HG03575 (cell line): ENCODE measurements at regions not wholly inside any gene's neighbourhood (a gene's known extent, or its start where the extent isn't known, plus 50 kb on each side); places are given as distances from the start of the nearest gene placed in this dataset.

ENCODE experiments used
- ATAC-seq: cut with Tn5 transposase; IDR thresholded peaks from one replicate; pipeline ENCODE4 v1.9.1; 2021; ENCODE audit not compliant: unreplicated experiment, insufficient number of reproducible peaks, low FRiP score; ENCODE audit errors: extremely low read depth

DNA sequence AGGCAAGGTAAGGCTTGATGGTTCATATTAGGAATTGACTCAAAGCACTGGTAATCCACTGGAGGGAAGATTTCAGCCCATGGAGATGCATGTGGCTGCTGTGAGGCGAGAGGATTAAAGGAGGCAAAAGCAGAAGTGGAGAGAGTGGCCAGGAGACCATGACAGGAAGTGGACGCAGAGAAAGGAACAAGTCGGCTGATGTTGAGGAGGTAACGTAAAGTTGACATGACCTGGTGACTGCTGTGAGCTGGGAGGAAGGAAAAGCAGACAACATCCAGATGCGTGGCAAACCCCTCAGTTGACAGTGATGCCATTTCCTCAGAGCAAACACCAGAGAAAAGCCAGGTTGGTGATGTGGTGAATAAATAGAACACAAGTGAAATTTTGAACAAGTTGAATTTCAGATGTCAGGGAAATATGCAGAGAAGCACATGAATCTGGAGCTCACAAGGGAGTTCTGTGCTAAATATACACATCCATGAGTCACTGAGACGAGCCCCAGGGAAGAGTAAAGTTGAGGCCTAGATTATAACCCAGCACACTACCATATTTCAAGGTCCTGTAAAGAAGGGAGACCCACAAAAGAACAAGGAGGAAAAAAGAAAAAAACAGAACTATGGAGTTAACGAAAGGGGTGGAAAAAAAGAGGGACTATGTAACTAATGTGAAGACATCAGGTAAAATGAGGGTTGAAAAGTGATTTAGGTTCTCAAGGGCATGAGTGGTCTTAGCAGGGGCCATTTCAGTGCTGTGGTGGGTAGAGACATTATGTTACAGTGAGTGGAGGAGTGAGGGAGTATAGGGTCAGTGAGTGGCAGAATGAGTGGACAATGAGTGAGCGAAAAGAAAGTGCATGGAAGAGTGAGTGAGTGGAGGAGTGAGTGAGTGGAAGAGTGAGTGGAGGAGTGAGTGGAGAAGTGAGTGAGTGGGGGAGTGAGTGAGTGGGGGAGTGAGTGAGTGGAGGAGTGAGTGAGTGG, 61.6 kb upstream of the GZMB start:
- ATAC-seq = no peak

DNA sequence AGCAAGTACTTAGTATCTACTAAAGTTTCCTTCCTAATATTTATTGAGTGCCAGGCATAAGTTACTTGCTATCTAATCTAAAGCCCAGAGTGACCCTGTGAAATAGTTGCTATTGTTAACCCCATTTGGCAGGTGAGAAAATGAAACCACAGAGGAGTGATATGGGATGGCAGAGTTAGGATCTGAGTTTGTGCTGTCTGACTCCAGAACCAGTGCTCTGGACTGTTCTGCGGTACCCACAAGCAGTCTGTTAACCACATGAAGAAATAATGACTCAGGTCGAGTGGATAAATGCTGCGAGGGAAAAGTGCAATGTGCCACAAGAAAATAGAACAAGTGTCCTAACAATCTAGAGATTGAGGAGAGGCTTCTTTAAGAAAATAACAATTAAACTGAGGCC, 60.7 kb upstream of the GZMB start:
- no peak for ATAC-seq

DNA sequence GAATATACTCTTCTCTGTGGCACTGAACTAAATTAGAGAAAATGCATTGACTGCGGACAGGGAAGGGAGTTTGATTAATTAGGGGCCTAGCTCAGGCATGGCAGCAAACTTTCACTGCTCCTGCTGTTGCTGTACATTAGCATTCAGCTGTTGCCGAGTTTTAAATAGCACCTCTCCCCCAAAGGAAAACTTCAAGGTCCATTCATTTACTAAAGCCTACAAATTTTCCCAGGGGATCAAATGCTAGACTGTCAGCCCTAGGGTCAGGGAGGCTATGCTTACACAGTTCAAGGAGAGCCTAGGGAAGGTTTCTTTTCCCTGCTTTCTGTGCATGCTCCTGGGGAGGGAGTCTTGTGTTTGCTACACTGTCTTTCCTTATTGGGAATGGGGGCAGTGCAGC, 60.0 kb upstream of the GZMB start:
- no peak for ATAC-seq

DNA sequence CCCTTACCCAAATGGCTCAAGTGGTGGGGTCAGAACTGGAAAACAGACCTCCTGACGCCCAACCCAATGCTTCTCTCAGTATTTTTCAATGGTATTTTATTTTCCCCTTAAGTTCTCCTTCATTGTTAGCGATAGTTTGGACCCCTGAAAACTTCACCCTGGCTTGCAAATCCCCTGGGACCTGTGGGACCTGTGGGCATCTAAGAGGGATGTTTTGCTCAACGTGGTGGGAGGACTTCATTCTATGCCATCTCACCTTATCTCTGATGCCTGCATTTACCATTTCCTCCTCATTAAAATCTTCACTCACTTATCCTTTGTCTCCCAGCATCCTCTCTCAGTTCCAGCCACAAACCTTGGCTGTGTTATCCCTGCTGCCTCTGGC, 59.4 kb upstream of the GZMB start:
- no peak for ATAC-seq

DNA sequence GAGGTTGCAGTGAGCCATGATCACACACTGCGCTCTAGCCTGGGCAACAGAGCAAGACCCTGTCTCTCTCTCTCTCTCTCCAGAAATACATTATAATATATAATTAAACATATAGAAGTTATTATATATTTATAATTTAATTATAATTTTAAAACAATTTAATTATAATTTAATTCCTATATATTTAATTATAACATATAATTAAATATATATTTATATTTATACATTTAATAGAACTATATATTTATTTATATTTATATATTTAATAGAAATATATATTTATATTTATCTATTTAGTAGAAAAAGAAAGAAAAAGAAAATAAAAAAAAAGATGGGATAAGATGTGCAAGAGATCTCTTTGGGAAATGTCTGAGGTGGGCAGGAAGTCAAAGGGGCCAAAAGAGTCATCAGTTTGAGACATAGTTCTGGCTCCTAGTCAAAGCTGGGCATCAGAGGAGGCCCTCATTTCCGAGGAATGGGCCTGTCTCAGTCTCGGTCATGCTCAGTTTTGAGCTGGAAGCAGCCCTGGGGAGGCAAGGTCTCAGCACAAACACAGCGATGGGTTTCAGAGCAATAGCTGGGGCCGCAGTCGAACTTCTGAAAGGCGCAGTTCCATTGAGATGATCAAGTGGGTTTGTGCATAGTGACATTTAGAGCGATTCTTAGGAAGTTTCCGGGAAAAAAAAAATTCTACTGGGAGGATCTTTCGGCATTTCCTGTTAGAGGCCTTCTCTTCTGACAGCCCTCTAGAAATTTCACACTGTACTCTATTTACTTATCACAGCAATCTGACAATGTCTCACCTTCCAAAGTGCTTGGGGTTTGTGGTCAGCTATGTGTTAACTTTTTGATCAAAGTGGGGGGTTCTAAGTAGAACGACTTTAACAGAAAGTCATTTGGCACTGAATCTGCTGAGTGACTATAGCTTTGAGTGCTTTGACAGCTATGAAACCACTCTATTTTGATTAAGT, 58.7 kb upstream of the GZMB start:
- no peak for ATAC-seq

DNA sequence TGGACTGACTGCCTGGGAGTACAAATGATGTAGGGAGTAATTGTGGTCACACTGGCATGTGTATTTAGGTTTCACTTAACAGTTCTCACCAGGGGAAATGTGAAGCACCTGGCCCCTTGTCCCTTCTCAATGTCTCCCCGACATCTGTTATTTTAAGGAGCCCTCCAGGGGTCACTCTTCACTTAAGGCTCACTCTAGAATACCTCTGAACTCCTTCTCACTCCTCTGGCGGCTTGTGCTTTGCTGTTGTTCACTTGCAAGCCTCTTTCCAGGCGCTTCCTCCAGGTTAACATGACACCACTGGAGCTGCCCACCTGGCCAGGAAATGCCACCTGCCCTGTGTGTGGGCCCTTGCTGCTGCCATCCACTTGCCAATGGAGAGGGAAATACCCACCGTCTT, 56.5 kb upstream of the GZMB start:
- ATAC-seq = no peak

DNA sequence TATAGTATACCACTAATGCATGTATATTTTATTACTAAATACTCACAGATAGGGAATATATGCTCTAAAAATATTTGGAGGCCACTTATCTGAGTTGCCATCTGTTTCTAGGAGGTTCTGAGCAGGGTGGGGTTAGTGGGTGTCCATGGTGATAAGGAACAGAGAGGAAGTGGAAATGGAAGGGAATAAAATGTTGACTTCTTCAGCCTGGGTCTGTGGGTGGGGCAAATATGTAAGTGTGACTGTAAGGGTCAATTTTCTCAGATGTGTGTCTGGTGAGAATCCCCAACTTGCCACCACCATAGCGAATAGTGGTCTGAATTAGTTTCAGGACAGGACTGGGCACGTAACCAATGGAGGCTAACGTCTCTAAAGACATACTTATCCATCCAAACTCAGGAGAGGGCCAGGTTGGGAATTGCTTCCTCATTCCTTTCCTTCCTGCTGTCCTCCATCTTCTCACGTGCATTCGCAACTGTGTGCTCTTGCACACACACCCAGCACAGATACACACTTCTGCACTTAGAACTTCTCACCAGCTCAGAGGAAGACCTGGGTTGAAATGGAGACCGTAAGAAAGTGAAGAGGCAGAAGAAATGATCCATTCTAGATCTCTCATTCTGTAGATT, 54.2 kb upstream of the GZMB start:
- ATAC-seq = no peak
